K562 (cell line): ENCODE measurements at regions not wholly inside any gene's neighbourhood (a gene's known extent, or its start where the extent isn't known, plus 50 kb on each side); places are given as distances from the start of the nearest gene placed in this dataset.

Experiments used
- ATAC-seq: fragments of 200-7000 bp; cut with Tn5 transposase; 3 replicates; pipeline ENCODE4 v1.9.1; 2020; ENCODE audit warnings: moderate library complexity
- BruUV-seq: library from RNA; stranded (reverse); fragments of 400-500 nt; replicated peaks from 2 replicates; lab custom pipeline; 2021; lab: Mats Ljungman, UMichigan
- CTCF ChIA-PET: fragments of 300-600 bp; formaldehyde crosslinking; extraction: SDS; loops from one replicate; lab custom pipeline; 2021; ENCODE audit warnings: low intra/inter-chr PET ratio; lab: Yijun Ruan, JAX
- POLR2A ChIA-PET: fragments of 300-600, 350-650 bp; sonication (Branson Sonifier 250); formaldehyde crosslinking; extraction: SDS; loops from one replicate; lab custom pipeline; 2021; ENCODE audit warnings: antibody characterized with exemption, inconsistent platforms; lab: Yijun Ruan, JAX
- DNase-seq, 4 experiments: peaks; one replicate each; pipeline versions ENCODE4 v3.0.0 to v3.0.0-alpha.2; 2011 to 2018; ENCODE audit warnings: low spot score in 3 of 4, mixed read lengths in 3 of 4; ENCODE audit errors: extremely low read depth in 1 of 4
- FAIRE-seq: peaks from 2 replicates; lab custom pipeline; 2011; peaks lifted over from hg19 to GRCh38; lab: Jason Lieb, UNC
- H2AFZ ChIP-seq: 2 replicates; pipeline ENCODE4 v1.6.0; 2011; ENCODE audit warnings: low read depth, low read length, control low read depth, inconsistent platforms
- H3K27ac ChIP-seq: fragments of 200-600 bp; 3 replicates; pipeline ENCODE4 v1.8.0; 2011; ENCODE audit warnings: low read depth, mild to moderate bottlenecking, control low read depth, inconsistent platforms, low read length, moderate library complexity, mixed read lengths; ENCODE audit errors: extremely low read depth
- H3K27me3 ChIP-seq, 2 experiments: fragments of 300-600 bp in 1 of 2; 2 replicates in 1 of 2; 3 replicates in 1 of 2; pipeline versions ENCODE4 v1.6.0 to v1.8.0; 2011; ENCODE audit warnings: inconsistent platforms in 2 of 2, low read length in 2 of 2, mild to moderate bottlenecking in 1 of 2, mixed read lengths in 1 of 2, moderate library complexity in 1 of 2; ENCODE audit not compliant: control insufficient read depth in 2 of 2, insufficient read depth in 2 of 2
- H3K36me3 ChIP-seq: fragments of 300-600 bp; 3 replicates; pipeline ENCODE4 v1.8.0; 2011; ENCODE audit warnings: mild to moderate bottlenecking, low read length, inconsistent platforms; ENCODE audit not compliant: control insufficient read depth, insufficient read depth
- H3K4me1 ChIP-seq, 2 experiments: fragments of 200-600 bp in 1 of 2; replicated peaks in 1 of 2; 2 replicates in 1 of 2; 3 replicates in 1 of 2; pipeline versions ENCODE4 v1.5.1 to v1.8.0; 2011; ENCODE audit warnings: inconsistent platforms in 2 of 2, low read length in 2 of 2, mild to moderate bottlenecking in 1 of 2, mixed read lengths in 1 of 2, moderate library complexity in 1 of 2; ENCODE audit not compliant: control insufficient read depth in 2 of 2, insufficient read depth in 2 of 2
- H3K4me2 ChIP-seq: 2 replicates; pipeline ENCODE4 v1.6.1; 2011; ENCODE audit warnings: low read length, control low read depth, inconsistent platforms, mixed read lengths; ENCODE audit not compliant: insufficient read depth
- H3K4me3 ChIP-seq: fragments of 200-600 bp; sonication (generic), shearing (Covaris generic); 2 replicates; pipeline ENCODE4 v1.5.1; 2016; ENCODE audit warnings: control low read depth, inconsistent platforms
- H3K79me2 ChIP-seq: fragments of 200-600 bp; 3 replicates; pipeline ENCODE4 v1.8.0; 2011; ENCODE audit warnings: low read length, inconsistent platforms; ENCODE audit not compliant: control insufficient read depth, insufficient read depth
- H3K9ac ChIP-seq, 2 experiments: 2 replicates each; pipeline versions ENCODE4 v1.6.0 to v1.6.1; 2011; ENCODE audit warnings: low read depth in 2 of 2, low read length in 2 of 2, control low read depth in 1 of 2, inconsistent platforms in 1 of 2, mild to moderate bottlenecking in 1 of 2, mixed read lengths in 1 of 2; ENCODE audit not compliant: insufficient read depth in 1 of 2
- H3K9me1 ChIP-seq: one replicate; pipeline ENCODE4 v1.6.0; 2011; ENCODE audit warnings: inconsistent platforms, mild to moderate bottlenecking, low read length, moderate library complexity; ENCODE audit not compliant: control insufficient read depth, insufficient read depth
- H3K9me3 ChIP-seq: replicated peaks from 2 replicates; pipeline ENCODE4 v1.5.1; 2011; ENCODE audit warnings: low read depth, low read length, inconsistent platforms; ENCODE audit not compliant: control insufficient read depth, insufficient read depth
- H4K20me1 ChIP-seq: replicated peaks from 2 replicates; pipeline ENCODE4 v1.6.1; 2011; ENCODE audit warnings: low read length, inconsistent platforms, mixed read lengths; ENCODE audit not compliant: control insufficient read depth, insufficient read depth
- AFF4 ChIP-seq: sonication (generic); formaldehyde crosslinking; IDR thresholded peaks from 2 replicates; pipeline ENCODE4 v1.8.0; 2023; ENCODE audit warnings: mild to moderate bottlenecking, missing genetic modification reagents
- NFIX ChIP-seq: fragments of 250-450 bp; sonication (Bioruptor Pico); IDR thresholded peaks from 2 replicates; pipeline ENCODE4 v1.4.0; 2020; ENCODE audit warnings: low read depth, mild to moderate bottlenecking, moderate library complexity
- PCBP2 ChIP-seq: fragments of 200-400 bp; formaldehyde crosslinking; IDR thresholded peaks from 2 replicates; pipeline ENCODE4 v1.6.1; 2018; ENCODE audit warnings: low read length, low read depth, mild to moderate bottlenecking, moderate library complexity; ENCODE audit not compliant: poor library complexity, severe bottlenecking
- SMARCB1 ChIP-seq: IDR thresholded peaks from 2 replicates; pipeline ENCODE4 v1.6.1; 2011; ENCODE audit warnings: improper control_type of control experiment, low read depth; ENCODE audit not compliant: insufficient read length
- SP2 ChIP-seq: IDR thresholded peaks from 2 replicates; pipeline ENCODE4 v1.6.1; 2011; ENCODE audit warnings: mild to moderate bottlenecking, low read depth, low read length, moderate library complexity; ENCODE audit not compliant: poor library complexity, severe bottlenecking; ENCODE audit errors: extremely low read depth
- ZBTB7A ChIP-seq: IDR thresholded peaks from 2 replicates; pipeline ENCODE4 v1.6.1; 2011; ENCODE audit warnings: low read depth, mild to moderate bottlenecking, low read length, moderate library complexity, borderline replicate concordance; ENCODE audit not compliant: control insufficient read depth
- WGBS: fragments of 100-300 bp; shearing (Covaris generic); methylation state at CpG from one replicate; pipeline ENCODE4 v1.1.6; 2016; ENCODE audit warnings: low coverage, mixed read lengths; ENCODE audit not compliant: insufficient coverage; ENCODE audit errors: missing lambda C conversion rate; 5-methylcytosine and 5-hydroxymethylcytosine counted together
- in situ Hi-C: fragments of 300-500 bp; cut with MboI; formaldehyde crosslinking; loops from 4 replicates; pipeline ENCODE4 v1.15.0; 2018; ENCODE audit warnings: inconsistent platforms, mixed read lengths
- intact Hi-C: fragments of 100-400 bp; cut with micrococcal nuclease; formaldehyde crosslinking; loops from 2 replicates; pipeline ENCODE4 v1.14.2; 2022
- TF ChIP-seq, protein P1 (sequence below): sonication (generic); formaldehyde crosslinking; IDR thresholded peaks from 2 replicates; pipeline ENCODE4 v1.8.1; 2023; ENCODE audit warnings: mild to moderate bottlenecking, missing genetic modification reagents, moderate library complexity

GRCh38 chr13:32905864-32906180, 110.4 kb upstream of the KL start:
- WGBS = 3% methylated on average over 4 of the region's 4 CpGs
- Histone ChIP-seq H3K36me3 (no peaks in the 10 kb centered on the region), H3K27ac (no peak overlapping the region), H3K79me2 (no peaks in the 10 kb centered on the region), H3K4me3 (no peak overlapping the region), H3K4me1 (no peaks in the 10 kb centered on the region), H3K9me3 (no peaks in the 10 kb centered on the region), H3K27me3 (no peaks in the 10 kb centered on the region), H2AFZ (no peak overlapping the region), H4K20me1 (no peaks in the 10 kb centered on the region), H3K9ac (no peak overlapping the region), H3K4me2 (no peak overlapping the region), H3K9me1 (no peaks in the 10 kb centered on the region)
- POLR2A ChIA-PET = no interaction called here
- no TSS peak for BruUV-seq
- intact Hi-C loops (no loop called here), in situ Hi-C loops (no loop called here)
- no peak for ATAC-seq
- no peak for FAIRE-seq
- no peak for DNase-seq
- CTCF ChIA-PET = no interaction called here
- TF ChIP-seq PCBP2 = no peak
- no peak for TF ChIP-seq SMARCB1
- TF ChIP-seq, protein P1, sequence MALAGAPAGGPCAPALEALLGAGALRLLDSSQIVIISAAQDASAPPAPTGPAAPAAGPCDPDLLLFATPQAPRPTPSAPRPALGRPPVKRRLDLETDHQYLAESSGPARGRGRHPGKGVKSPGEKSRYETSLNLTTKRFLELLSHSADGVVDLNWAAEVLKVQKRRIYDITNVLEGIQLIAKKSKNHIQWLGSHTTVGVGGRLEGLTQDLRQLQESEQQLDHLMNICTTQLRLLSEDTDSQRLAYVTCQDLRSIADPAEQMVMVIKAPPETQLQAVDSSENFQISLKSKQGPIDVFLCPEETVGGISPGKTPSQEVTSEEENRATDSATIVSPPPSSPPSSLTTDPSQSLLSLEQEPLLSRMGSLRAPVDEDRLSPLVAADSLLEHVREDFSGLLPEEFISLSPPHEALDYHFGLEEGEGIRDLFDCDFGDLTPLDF (CRISPR knock-in tag) = no peak
- no peak for TF ChIP-seq NFIX (CRISPR knock-in tag)
- no peak for TF ChIP-seq AFF4 (CRISPR knock-in tag)
- no peak for TF ChIP-seq ZBTB7A
- no peak for TF ChIP-seq SP2
- TF ChIP-seq, all 486 proteins: peak for 0
